Effector memory CD8-positive, alpha-beta T cell (primary cell): ENCODE measurements at regions not wholly inside any gene's neighbourhood (a gene's known extent, or its start where the extent isn't known, plus 50 kb on each side); places are given as distances from the start of the nearest gene placed in this dataset.

ENCODE experiments used
- ATAC-seq: fragments of 150-1000 bp; cut with Tn5 transposase; replicated peaks from 2 replicates; pipeline ENCODE4 v1.10.0; 2021; ENCODE audit warnings: mild to moderate bottlenecking, moderate library complexity
- DNase-seq, 3 experiments: peaks; one replicate each; pipeline ENCODE4 v3.0.0; 2021
- H3K27ac Mint-ChIP-seq, 2 donors: one replicate each; pipeline ENCODE4 v1.8.0; 2022; ENCODE audit warnings: mild to moderate bottlenecking in 2 of 2, mixed read lengths in 2 of 2, moderate library complexity in 2 of 2
- H3K27me3 Mint-ChIP-seq, 2 donors: one replicate each; pipeline ENCODE4 v1.8.0; 2022; ENCODE audit warnings: mixed read lengths in 2 of 2
- H3K36me3 Mint-ChIP-seq: one replicate; pipeline ENCODE4 v1.8.0; 2022; ENCODE audit warnings: mild to moderate bottlenecking, moderate library complexity, mixed read lengths; ENCODE audit not compliant: insufficient read depth
- H3K4me1 Mint-ChIP-seq, 2 donors: one replicate each; pipeline ENCODE4 v1.8.0; 2022; ENCODE audit warnings: low read depth in 2 of 2, mixed read lengths in 2 of 2
- H3K4me3 Mint-ChIP-seq, 2 donors: one replicate each; pipeline ENCODE4 v1.8.0; 2022; ENCODE audit warnings: mild to moderate bottlenecking in 2 of 2, mixed read lengths in 2 of 2, moderate library complexity in 2 of 2
- H3K9me3 Mint-ChIP-seq, 2 donors: one replicate each; pipeline ENCODE4 v1.8.0; 2022; ENCODE audit warnings: mixed read lengths in 2 of 2

- ATAC-seq (no peak), DNase-seq (no peak)
- H3K36me3 Mint-ChIP-seq, result no peaks in the 10 kb centered on the region
- no peaks in the 10 kb centered on the region for H3K4me1 Mint-ChIP-seq
- H3K9me3 Mint-ChIP-seq, result no peaks in the 10 kb centered on the region
- no peak overlapping the region for H3K4me3 Mint-ChIP-seq
- H3K27ac Mint-ChIP-seq, result no peak overlapping the region
- peaks cover 53 to 79% of the 10 kb centered on the region in 2 donors for H3K27me3 Mint-ChIP-seq
These were observed 851.8 kb downstream of the BRD1 start for GRCh38 chr22:48975886-48976285.

GRCh38 chr22:48975316-48975741 lies 852.3 kb downstream of the BRD1 start:
- H3K4me3 Mint-ChIP-seq, result no peak overlapping the region
- H3K27me3 Mint-ChIP-seq, result peaks cover 53 to 78% of the 10 kb centered on the region in 2 donors
- no peaks in the 10 kb centered on the region for H3K4me1 Mint-ChIP-seq
- H3K9me3 Mint-ChIP-seq, result no peaks in the 10 kb centered on the region
- DNase-seq, result no peak
- no peaks in the 10 kb centered on the region for H3K36me3 Mint-ChIP-seq
- H3K27ac Mint-ChIP-seq, result no peak overlapping the region
- no peak for ATAC-seq

GRCh38 chr22:48974443-48975315 lies 853.0 kb downstream of the BRD1 start:
- no peak for ATAC-seq
- Mint-ChIP-seq H3K36me3 (no peaks in the 10 kb centered on the region), H3K27me3 (peaks cover 56 to 80% of the 10 kb centered on the region in 2 donors), H3K4me1 (no peaks in the 10 kb centered on the region), H3K4me3 (no peak overlapping the region), H3K27ac (no peak overlapping the region), H3K9me3 (no peaks in the 10 kb centered on the region)
- DNase-seq, result no peak

- H3K27me3 Mint-ChIP-seq, result peaks cover 52 to 82% of the 10 kb centered on the region in 2 donors
These were observed 854.0 kb downstream of the BRD1 start for GRCh38 chr22:48973694-48974041.

GRCh38 chr22:48972979-48973693 lies 854.5 kb downstream of the BRD1 start:
- Mint-ChIP-seq H3K36me3 (no peaks in the 10 kb centered on the region), H3K4me3 (no peak overlapping the region), H3K4me1 (no peaks in the 10 kb centered on the region), H3K27me3 (peaks cover 50 to 82% of the 10 kb centered on the region in 2 donors), H3K9me3 (no peaks in the 10 kb centered on the region), H3K27ac (no peak overlapping the region)
- no peak for DNase-seq
- no peak for ATAC-seq

More at GRCh38 chr22:48973694-48974041, 854.0 kb downstream of the BRD1 start:
- H3K36me3 Mint-ChIP-seq, result no peaks in the 10 kb centered on the region
- H3K27ac Mint-ChIP-seq, result no peak overlapping the region
- ATAC-seq (no peak), DNase-seq (no peak)
- no peaks in the 10 kb centered on the region for H3K9me3 Mint-ChIP-seq
- no peak overlapping the region for H3K4me3 Mint-ChIP-seq
- no peaks in the 10 kb centered on the region for H3K4me1 Mint-ChIP-seq

- ATAC-seq, result no peak
- Mint-ChIP-seq H3K36me3 (no peaks in the 10 kb centered on the region), H3K27ac (no peak overlapping the region), H3K4me1 (no peaks in the 10 kb centered on the region), H3K9me3 (no peaks in the 10 kb centered on the region), H3K4me3 (no peak overlapping the region), H3K27me3 (peaks cover 28 to 42% of the 10 kb centered on the region in 2 donors)
- no peak for DNase-seq
These were observed 859.3 kb downstream of the BRD1 start for GRCh38 chr22:48968201-48968959.

GRCh38 chr22:48963405-48963804 lies 864.3 kb downstream of the BRD1 start:
- Mint-ChIP-seq H3K36me3 (no peaks in the 10 kb centered on the region), H3K27me3 (peaks cover 32 to 52% of the 10 kb centered on the region in 2 donors), H3K4me3 (no peak overlapping the region), H3K9me3 (no peaks in the 10 kb centered on the region), H3K4me1 (no peaks in the 10 kb centered on the region), H3K27ac (no peak overlapping the region)
- no peak for ATAC-seq
- DNase-seq, result no peak

GRCh38 chr22:48961705-48962104 lies 866.0 kb downstream of the BRD1 start:
- Mint-ChIP-seq H3K36me3 (no peaks in the 10 kb centered on the region), H3K4me1 (peaks cover 0 to 1% of the 10 kb centered on the region in 2 donors), H3K27ac (no peak overlapping the region), H3K4me3 (no peak overlapping the region), H3K9me3 (peaks cover 4 to 7% of the 10 kb centered on the region in 2 donors), H3K27me3 (peaks cover 32 to 49% of the 10 kb centered on the region in 2 donors)
- DNase-seq, result no peak
- no peak for ATAC-seq

GRCh38 chr22:48960980-48961660 lies 866.6 kb downstream of the BRD1 start:
- no peak overlapping the region for H3K27ac Mint-ChIP-seq
- peaks cover 32 to 49% of the 10 kb centered on the region in 2 donors for H3K27me3 Mint-ChIP-seq
- DNase-seq (no peak), ATAC-seq (no peak)
- no peaks in the 10 kb centered on the region for H3K36me3 Mint-ChIP-seq
- H3K4me3 Mint-ChIP-seq, result no peak overlapping the region
- peaks cover 8 to 13% of the 10 kb centered on the region in 2 donors for H3K9me3 Mint-ChIP-seq
- peaks cover 0 to 1% of the 10 kb centered on the region in 2 donors for H3K4me1 Mint-ChIP-seq

GRCh38 chr22:48960576-48960975 lies 867.1 kb downstream of the BRD1 start:
- Mint-ChIP-seq H3K27me3 (peaks cover 32 to 49% of the 10 kb centered on the region in 2 donors), H3K4me3 (no peak overlapping the region), H3K4me1 (peaks cover 0 to 1% of the 10 kb centered on the region in 2 donors), H3K36me3 (no peaks in the 10 kb centered on the region), H3K9me3 (peaks cover 8 to 14% of the 10 kb centered on the region in 2 donors), H3K27ac (no peak overlapping the region)
- DNase-seq (no peak), ATAC-seq (no peak)

GRCh38 chr22:48959496-48959895 lies 868.2 kb downstream of the BRD1 start:
- Mint-ChIP-seq H3K4me3 (no peak overlapping the region), H3K27ac (no peak overlapping the region), H3K27me3 (peaks cover 32 to 49% of the 10 kb centered on the region in 2 donors), H3K9me3 (peaks cover 8 to 14% of the 10 kb centered on the region in 2 donors), H3K36me3 (no peaks in the 10 kb centered on the region), H3K4me1 (peaks cover 0 to 1% of the 10 kb centered on the region in 2 donors)
- ATAC-seq (no peak), DNase-seq (no peak)

GRCh38 chr22:48957987-48958321 lies 869.7 kb downstream of the BRD1 start:
- no peak overlapping the region for H3K4me3 Mint-ChIP-seq
- H3K27ac Mint-ChIP-seq, result no peak overlapping the region
- peaks cover 8 to 14% of the 10 kb centered on the region in 2 donors for H3K9me3 Mint-ChIP-seq
- no peak for ATAC-seq
- no peak for DNase-seq
- no peaks in the 10 kb centered on the region for H3K36me3 Mint-ChIP-seq
- peaks cover 0 to 1% of the 10 kb centered on the region in 2 donors for H3K4me1 Mint-ChIP-seq
- H3K27me3 Mint-ChIP-seq, result peaks cover 21 to 38% of the 10 kb centered on the region in 2 donors
